ENCODE measurements at regions not wholly inside any gene's neighbourhood (a gene's known extent, or its start where the extent isn't known, plus 50 kb on each side); places are given as distances from the start of the nearest gene placed in this dataset.

DNA sequence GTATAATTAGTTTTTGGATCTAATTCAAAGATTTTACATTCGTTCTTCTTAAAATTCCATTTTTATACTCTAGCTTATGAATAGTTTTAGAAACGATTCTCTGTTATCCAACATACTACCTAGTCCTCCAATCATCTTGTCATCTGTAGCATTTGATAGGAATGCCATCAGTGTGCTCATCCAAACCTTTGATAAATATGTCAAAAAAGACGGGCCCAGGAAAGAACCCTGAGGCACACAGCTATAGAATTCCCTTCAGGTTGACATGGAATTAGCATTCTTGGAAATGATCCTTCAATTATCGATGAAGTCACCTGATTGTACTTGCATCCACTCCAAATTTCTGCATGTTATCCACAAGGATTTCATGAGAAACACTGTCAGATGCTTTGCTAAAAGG is 64.8 kb upstream of the EFNA5 start:
- ChIA-PET CTCF (no interaction called here), POLR2A (no interaction called here)
- Histone ChIP-seq H3K4me2 (replicated peaks; ENCODE audit: low read depth, low read length, poor library complexity, severe bottlenecking) (no peak overlapping the region), H3K9me3 (ENCODE audit: control extremely low read depth in 1 of 3, control insufficient read depth in 2 of 3, insufficient read depth in 1 of 3, low read length in 2 of 3) (no peaks in the 10 kb centered on the region), H2AFZ (ENCODE audit: insufficient read depth, low read depth, low read length, poor library complexity, severe bottlenecking) (no peak overlapping the region), H3K27me3 (replicated peaks in 1 of 4; ENCODE audit: control extremely low read depth in 1 of 4, control insufficient read depth in 3 of 4, insufficient read depth in 4 of 4, low read length in 3 of 4) (no peaks in the 10 kb centered on the region), H3K4me1 (ENCODE audit: control insufficient read depth in 2 of 2, insufficient read depth in 2 of 2, low read length in 2 of 2) (no peaks in the 10 kb centered on the region), H3K4me3 (ENCODE audit: control extremely low read depth in 1 of 5, extremely low read depth in 1 of 5, insufficient read depth in 1 of 5, low read depth in 2 of 5, low read length in 4 of 5) (no peak overlapping the region), H3K9ac (ENCODE audit: low read length) (no peak overlapping the region), H3K36me3 (replicated peaks in 1 of 2; ENCODE audit: control extremely low read depth in 1 of 2, control insufficient read depth in 1 of 2, extremely low read depth in 1 of 2, insufficient read depth in 2 of 2, low read length in 1 of 2) (no peaks in the 10 kb centered on the region), H3K79me2 (ENCODE audit: control insufficient read depth, insufficient read depth, low read length) (no peaks in the 10 kb centered on the region), H3K27ac (ENCODE audit: low read length in 2 of 2) (no peak overlapping the region), H4K20me1 (ENCODE audit: control insufficient read depth, insufficient read depth, low read length, poor library complexity, severe bottlenecking) (no peaks in the 10 kb centered on the region)
- DNase-seq (no peak), ATAC-seq (ENCODE audit: low read depth) (no peak)
- Mint-ChIP-seq H3K4me1 (no peaks in the 10 kb centered on the region), H3K9me3 (ENCODE audit: insufficient read depth) (no peaks in the 10 kb centered on the region), H3K27me3 (no peaks in the 10 kb centered on the region), H3K27ac (no peak overlapping the region), H3K4me3 (no peak overlapping the region)
- intact Hi-C loops (cut with micrococcal nuclease): no loop called here
- WGBS (ENCODE audit: insufficient coverage): 70% methylated on average over 2 of the region's 4 CpGs
- no peak for TF ChIP-seq EZH2 (IDR thresholded peaks at IDR 0.05; ENCODE audit: borderline replicate concordance, insufficient read depth, low read depth, low read length, poor library complexity, severe bottlenecking)
- TF ChIP-seq, protein P1, sequence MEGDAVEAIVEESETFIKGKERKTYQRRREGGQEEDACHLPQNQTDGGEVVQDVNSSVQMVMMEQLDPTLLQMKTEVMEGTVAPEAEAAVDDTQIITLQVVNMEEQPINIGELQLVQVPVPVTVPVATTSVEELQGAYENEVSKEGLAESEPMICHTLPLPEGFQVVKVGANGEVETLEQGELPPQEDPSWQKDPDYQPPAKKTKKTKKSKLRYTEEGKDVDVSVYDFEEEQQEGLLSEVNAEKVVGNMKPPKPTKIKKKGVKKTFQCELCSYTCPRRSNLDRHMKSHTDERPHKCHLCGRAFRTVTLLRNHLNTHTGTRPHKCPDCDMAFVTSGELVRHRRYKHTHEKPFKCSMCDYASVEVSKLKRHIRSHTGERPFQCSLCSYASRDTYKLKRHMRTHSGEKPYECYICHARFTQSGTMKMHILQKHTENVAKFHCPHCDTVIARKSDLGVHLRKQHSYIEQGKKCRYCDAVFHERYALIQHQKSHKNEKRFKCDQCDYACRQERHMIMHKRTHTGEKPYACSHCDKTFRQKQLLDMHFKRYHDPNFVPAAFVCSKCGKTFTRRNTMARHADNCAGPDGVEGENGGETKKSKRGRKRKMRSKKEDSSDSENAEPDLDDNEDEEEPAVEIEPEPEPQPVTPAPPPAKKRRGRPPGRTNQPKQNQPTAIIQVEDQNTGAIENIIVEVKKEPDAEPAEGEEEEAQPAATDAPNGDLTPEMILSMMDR (IDR thresholded peaks at IDR 0.05): no peak

DNA sequence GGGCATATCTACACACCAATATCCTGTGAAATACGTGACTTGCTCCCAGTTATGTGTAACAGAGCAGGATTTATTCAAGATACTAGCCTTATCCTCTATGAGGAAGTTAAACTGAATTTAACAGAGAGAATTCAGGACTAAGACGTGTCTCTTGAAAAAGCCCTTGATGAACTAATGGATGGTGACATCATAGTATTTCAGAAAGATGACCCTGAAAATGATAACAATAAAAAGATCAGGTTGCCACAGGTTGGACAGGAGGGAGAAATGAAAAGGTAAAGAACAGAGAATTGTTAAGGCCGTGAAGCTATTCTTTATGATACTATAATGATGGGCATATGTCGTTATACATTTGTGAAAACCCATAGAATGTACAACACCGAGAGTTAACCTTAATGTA is 56.2 kb upstream of the EFNA5 start:
- CTCF ChIA-PET: no interaction called here
- H3K79me2 ChIP-seq (ENCODE audit: control insufficient read depth, insufficient read depth, low read length): no peaks in the 10 kb centered on the region
- H3K4me1 ChIP-seq (ENCODE audit: control insufficient read depth in 2 of 2, insufficient read depth in 2 of 2, low read length in 2 of 2): no peaks in the 10 kb centered on the region
- ATAC-seq (ENCODE audit: low read depth) (no peak), DNase-seq (no peak)
- H3K4me3 Mint-ChIP-seq: no peak overlapping the region
- H3K9me3 Mint-ChIP-seq (ENCODE audit: insufficient read depth): peaks cover 8% of the 10 kb centered on the region
- no peaks in the 10 kb centered on the region for H3K4me1 Mint-ChIP-seq
- TF ChIP-seq EZH2 (IDR thresholded peaks at IDR 0.05; ENCODE audit: borderline replicate concordance, insufficient read depth, low read depth, low read length, poor library complexity, severe bottlenecking): no peak
- TF ChIP-seq, protein P1 (IDR thresholded peaks at IDR 0.05): no peak
- H3K4me2 ChIP-seq (replicated peaks; ENCODE audit: low read depth, low read length, poor library complexity, severe bottlenecking): no peak overlapping the region
- H3K27me3 Mint-ChIP-seq: no peaks in the 10 kb centered on the region
- no peaks in the 10 kb centered on the region for H3K27me3 ChIP-seq (replicated peaks in 1 of 4; ENCODE audit: control extremely low read depth in 1 of 4, control insufficient read depth in 3 of 4, insufficient read depth in 4 of 4, low read length in 3 of 4)
- H3K36me3 ChIP-seq (replicated peaks in 1 of 2; ENCODE audit: control extremely low read depth in 1 of 2, control insufficient read depth in 1 of 2, extremely low read depth in 1 of 2, insufficient read depth in 2 of 2, low read length in 1 of 2): no peaks in the 10 kb centered on the region
- H3K4me3 ChIP-seq (ENCODE audit: control extremely low read depth in 1 of 5, extremely low read depth in 1 of 5, insufficient read depth in 1 of 5, low read depth in 2 of 5, low read length in 4 of 5): no peak overlapping the region
- no peak overlapping the region for H2AFZ ChIP-seq (ENCODE audit: insufficient read depth, low read depth, low read length, poor library complexity, severe bottlenecking)
- no peaks in the 10 kb centered on the region for H4K20me1 ChIP-seq (ENCODE audit: control insufficient read depth, insufficient read depth, low read length, poor library complexity, severe bottlenecking)
- 100% methylated on average over 2 of the region's 5 CpGs for WGBS (ENCODE audit: insufficient coverage)
- no peak overlapping the region for H3K27ac ChIP-seq (ENCODE audit: low read length in 2 of 2)
- H3K9me3 ChIP-seq (ENCODE audit: control extremely low read depth in 1 of 3, control insufficient read depth in 2 of 3, insufficient read depth in 1 of 3, low read length in 2 of 3): no peaks in the 10 kb centered on the region
- H3K9ac ChIP-seq (ENCODE audit: low read length): no peak overlapping the region
- POLR2A ChIA-PET: no interaction called here
- H3K27ac Mint-ChIP-seq: no peak overlapping the region
- intact Hi-C loops (cut with micrococcal nuclease): no loop called here
